DOHH2 (cell line): ENCODE measurements at regions not wholly inside any gene's neighbourhood (a gene's known extent, or its start where the extent isn't known, plus 50 kb on each side); places are given as distances from the start of the nearest gene placed in this dataset.

Experiments
- H3F3A ChIP-seq: fragments of 200-600 bp; sonication (generic), shearing (Covaris generic); 2 replicates; pipeline ENCODE4 v1.6.0; 2016; ENCODE audit warnings: antibody characterized with exemption, mild to moderate bottlenecking; ENCODE audit not compliant: control insufficient read depth, insufficient read depth
- H3K27ac ChIP-seq: fragments of 200-600 bp; sonication (generic); 2 replicates; pipeline ENCODE4 v1.5.1; 2014; ENCODE audit warnings: low read depth, mild to moderate bottlenecking, low read length, moderate library complexity
- H3K27me3 ChIP-seq: fragments of 200-600 bp; sonication (generic); 2 replicates; pipeline ENCODE4 v1.6.1; 2014; ENCODE audit warnings: mild to moderate bottlenecking, low read length, mixed read lengths; ENCODE audit not compliant: control insufficient read depth
- H3K36me3 ChIP-seq: fragments of 200-600 bp; sonication (generic); 2 replicates; pipeline ENCODE4 v1.6.1; 2014; ENCODE audit warnings: mild to moderate bottlenecking, low read length, moderate library complexity, mixed read lengths; ENCODE audit not compliant: control insufficient read depth
- H3K4me1 ChIP-seq: fragments of 200-600 bp; sonication (generic); 2 replicates; pipeline ENCODE4 v1.6.1; 2014; ENCODE audit warnings: mild to moderate bottlenecking, low read length, mixed read lengths; ENCODE audit not compliant: control insufficient read depth
- H3K4me2 ChIP-seq: fragments of 200-600 bp; sonication (generic); 2 replicates; pipeline ENCODE4 v1.6.0; 2014; ENCODE audit warnings: mild to moderate bottlenecking, low read length, moderate library complexity
- H3K4me3 ChIP-seq: fragments of 200-600 bp; sonication (generic); 2 replicates; pipeline ENCODE4 v1.5.1; 2014; ENCODE audit warnings: mild to moderate bottlenecking, low read length, mixed read lengths
- H3K79me2 ChIP-seq: fragments of 200-600 bp; sonication (generic); 2 replicates; pipeline ENCODE4 v1.6.1; 2014; ENCODE audit warnings: mild to moderate bottlenecking, low read length, mixed read lengths; ENCODE audit not compliant: control insufficient read depth
- H3K9me2 ChIP-seq: fragments of 200-600 bp; sonication (generic); replicated peaks from 2 replicates; pipeline ENCODE4 v1.6.1; 2014; ENCODE audit warnings: mild to moderate bottlenecking, low read length, mixed read lengths; ENCODE audit not compliant: control insufficient read depth
- H3K9me3 ChIP-seq: fragments of 200-600 bp; sonication (generic); 2 replicates; pipeline ENCODE4 v1.6.1; 2014; ENCODE audit warnings: antibody characterized with exemption, low read length, mixed read lengths; ENCODE audit not compliant: control insufficient read depth, insufficient read depth
- H4K20me1 ChIP-seq: fragments of 200-600 bp; sonication (generic); 2 replicates; pipeline ENCODE4 v1.6.0; 2014; ENCODE audit warnings: low read depth, mild to moderate bottlenecking, antibody characterized with exemption, low read length, moderate library complexity; ENCODE audit not compliant: control insufficient read depth, insufficient read depth
- EZH2phosphoT487 ChIP-seq: fragments of 200-600 bp; sonication (generic); IDR thresholded peaks from 2 replicates; pipeline ENCODE4 v1.6.1; 2017; ENCODE audit warnings: borderline replicate concordance, mild to moderate bottlenecking, antibody characterized with exemption, low read length, moderate library complexity, mixed read lengths
- TF ChIP-seq, protein P1 (sequence below): fragments of 200-600 bp; sonication (generic); IDR thresholded peaks from one replicate; pipeline ENCODE4 v1.5.1; 2014; ENCODE audit warnings: antibody characterized with exemption, mild to moderate bottlenecking, low read depth, low read length; ENCODE audit not compliant: poor library complexity, severe bottlenecking

DNA sequence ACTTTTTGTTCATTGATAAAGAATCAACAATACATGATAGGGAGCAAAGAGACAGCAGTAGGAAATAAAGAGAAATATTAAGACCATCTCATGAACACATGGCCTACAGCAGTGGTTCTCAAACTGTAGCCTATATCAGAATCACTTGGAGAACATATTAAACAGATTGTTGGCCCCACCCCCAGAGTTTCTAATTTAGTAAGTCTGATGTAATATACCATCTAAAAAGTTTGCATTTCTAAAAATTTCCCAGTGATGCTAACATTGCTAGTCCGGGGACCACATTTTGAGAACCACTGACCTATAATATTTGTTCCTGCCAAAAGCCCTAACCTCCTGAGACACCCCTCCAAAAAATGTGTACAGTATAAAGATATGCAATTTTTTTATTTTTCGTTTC lies 306.2 kb upstream of the NREP start:
- TF ChIP-seq, protein P1, sequence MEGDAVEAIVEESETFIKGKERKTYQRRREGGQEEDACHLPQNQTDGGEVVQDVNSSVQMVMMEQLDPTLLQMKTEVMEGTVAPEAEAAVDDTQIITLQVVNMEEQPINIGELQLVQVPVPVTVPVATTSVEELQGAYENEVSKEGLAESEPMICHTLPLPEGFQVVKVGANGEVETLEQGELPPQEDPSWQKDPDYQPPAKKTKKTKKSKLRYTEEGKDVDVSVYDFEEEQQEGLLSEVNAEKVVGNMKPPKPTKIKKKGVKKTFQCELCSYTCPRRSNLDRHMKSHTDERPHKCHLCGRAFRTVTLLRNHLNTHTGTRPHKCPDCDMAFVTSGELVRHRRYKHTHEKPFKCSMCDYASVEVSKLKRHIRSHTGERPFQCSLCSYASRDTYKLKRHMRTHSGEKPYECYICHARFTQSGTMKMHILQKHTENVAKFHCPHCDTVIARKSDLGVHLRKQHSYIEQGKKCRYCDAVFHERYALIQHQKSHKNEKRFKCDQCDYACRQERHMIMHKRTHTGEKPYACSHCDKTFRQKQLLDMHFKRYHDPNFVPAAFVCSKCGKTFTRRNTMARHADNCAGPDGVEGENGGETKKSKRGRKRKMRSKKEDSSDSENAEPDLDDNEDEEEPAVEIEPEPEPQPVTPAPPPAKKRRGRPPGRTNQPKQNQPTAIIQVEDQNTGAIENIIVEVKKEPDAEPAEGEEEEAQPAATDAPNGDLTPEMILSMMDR: no peak
- TF ChIP-seq EZH2phosphoT487: no peak
- Histone ChIP-seq H3K27ac (no peak overlapping the region), H3K27me3 (no peaks in the 10 kb centered on the region), H3F3A (no peaks in the 10 kb centered on the region), H3K9me2 (no peaks in the 10 kb centered on the region), H3K4me2 (no peak overlapping the region), H3K36me3 (no peaks in the 10 kb centered on the region), H4K20me1 (no peaks in the 10 kb centered on the region), H3K79me2 (no peaks in the 10 kb centered on the region), H3K4me1 (no peaks in the 10 kb centered on the region), H3K9me3 (no peaks in the 10 kb centered on the region), H3K4me3 (no peak overlapping the region)

DNA sequence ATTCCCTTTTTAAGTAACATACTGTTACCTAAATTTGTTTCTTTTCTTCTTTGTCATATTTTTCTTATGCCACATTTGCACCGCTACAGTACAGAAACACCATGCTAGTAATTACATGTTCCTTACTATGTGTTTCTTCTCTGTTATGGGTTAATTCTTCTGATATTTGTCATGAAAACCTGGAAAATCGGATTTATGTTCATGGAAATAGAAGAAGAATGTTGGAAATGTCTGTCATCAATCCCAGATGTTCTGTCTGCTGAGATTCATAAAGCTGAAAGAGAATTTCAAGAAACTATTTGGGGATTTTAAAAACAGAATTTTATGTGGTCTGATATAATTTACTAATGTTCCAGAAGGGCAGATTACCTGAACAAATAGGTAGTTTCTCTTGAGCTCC lies 305.2 kb upstream of the NREP start:
- Histone ChIP-seq H3F3A (no peaks in the 10 kb centered on the region), H4K20me1 (no peaks in the 10 kb centered on the region), H3K36me3 (no peaks in the 10 kb centered on the region), H3K4me3 (no peak overlapping the region), H3K4me2 (no peak overlapping the region), H3K9me2 (no peaks in the 10 kb centered on the region), H3K9me3 (no peaks in the 10 kb centered on the region), H3K27ac (no peak overlapping the region), H3K4me1 (no peaks in the 10 kb centered on the region), H3K27me3 (no peaks in the 10 kb centered on the region), H3K79me2 (no peaks in the 10 kb centered on the region)
- no peak for TF ChIP-seq EZH2phosphoT487

DNA sequence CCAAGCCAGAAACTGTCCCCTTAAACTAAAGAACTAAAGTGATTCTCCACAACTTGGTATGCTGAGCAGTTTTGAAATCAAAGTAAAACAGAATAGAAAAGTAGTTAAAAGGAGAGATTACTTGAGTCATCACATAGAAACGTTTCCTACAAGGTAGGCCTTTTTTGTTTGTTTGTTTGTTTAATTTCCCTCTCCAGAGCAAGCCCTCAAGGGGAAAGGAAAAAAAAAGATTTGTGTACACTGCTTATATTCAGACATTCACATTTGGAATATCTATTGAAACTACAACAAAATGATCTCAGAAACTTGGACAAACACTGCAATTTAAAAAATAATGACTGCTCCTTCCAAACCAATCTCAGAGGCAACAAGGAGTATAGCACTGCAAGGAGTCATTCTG lies 304.7 kb upstream of the NREP start:
- H3K27ac ChIP-seq: no peak overlapping the region
- no peaks in the 10 kb centered on the region for H3K79me2 ChIP-seq
- H3K27me3 ChIP-seq: no peaks in the 10 kb centered on the region
- H3K4me3 ChIP-seq: no peak overlapping the region
- H3K9me2 ChIP-seq: no peaks in the 10 kb centered on the region
- H3K9me3 ChIP-seq: no peaks in the 10 kb centered on the region
- H3K36me3 ChIP-seq: no peaks in the 10 kb centered on the region
- no peaks in the 10 kb centered on the region for H3K4me1 ChIP-seq
- no peak for TF ChIP-seq EZH2phosphoT487
- TF ChIP-seq, protein P1: no peak
- H4K20me1 ChIP-seq: no peaks in the 10 kb centered on the region
- H3F3A ChIP-seq: no peaks in the 10 kb centered on the region
- no peak overlapping the region for H3K4me2 ChIP-seq

DNA sequence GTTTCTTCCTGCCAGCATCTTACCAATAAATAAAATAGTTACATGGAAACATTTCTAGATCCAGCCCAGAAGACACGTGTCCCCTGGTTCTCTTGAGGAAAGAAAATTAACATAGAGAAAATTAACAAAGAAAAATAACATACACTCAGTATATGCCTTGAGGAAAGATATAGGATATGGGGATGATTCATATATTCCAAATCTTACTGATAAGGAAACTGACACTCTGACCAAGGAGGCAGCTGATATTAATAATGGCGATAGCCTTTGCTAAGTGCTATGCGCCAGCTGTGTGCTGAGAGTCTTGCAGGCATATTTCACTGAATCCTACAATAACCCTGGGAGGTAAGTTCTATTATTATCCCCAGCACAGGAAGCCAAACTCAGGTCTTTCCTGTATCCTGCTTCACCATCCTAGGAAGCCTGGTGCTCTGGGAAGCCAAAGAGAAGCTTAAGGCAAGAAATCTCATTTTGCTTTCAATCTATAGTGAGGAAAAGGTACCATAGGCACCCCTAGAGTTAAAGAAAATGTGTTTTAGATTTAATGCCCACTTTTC lies 302.7 kb upstream of the NREP start:
- no peaks in the 10 kb centered on the region for H3K4me1 ChIP-seq
- TF ChIP-seq, protein P1: no peak
- TF ChIP-seq EZH2phosphoT487: no peak
- no peak overlapping the region for H3K4me3 ChIP-seq
- H4K20me1 ChIP-seq: no peaks in the 10 kb centered on the region
- H3K9me2 ChIP-seq: no peaks in the 10 kb centered on the region
- no peaks in the 10 kb centered on the region for H3K27me3 ChIP-seq
- H3K36me3 ChIP-seq: no peaks in the 10 kb centered on the region
- H3K9me3 ChIP-seq: peaks cover 4% of the 10 kb centered on the region; the same call in 1 of the 2 replicates
- H3K4me2 ChIP-seq: no peak overlapping the region
- H3K79me2 ChIP-seq: no peaks in the 10 kb centered on the region
- H3F3A ChIP-seq: no peaks in the 10 kb centered on the region
- no peak overlapping the region for H3K27ac ChIP-seq
